Activated naive CD4-positive, alpha-beta T cell treated with anti-CD3 and anti-CD28 coated beads, Interleukin-2, amount 50 U/mL, for 16 hours (primary cell): ENCODE measurements at regions not wholly inside any gene's neighbourhood (a gene's known extent, or its start where the extent isn't known, plus 50 kb on each side); places are given as distances from the start of the nearest gene placed in this dataset.

Source experiments
- DNase-seq: peaks from one replicate; pipeline ENCODE4 v3.0.0-alpha.2; 2020

DNA sequence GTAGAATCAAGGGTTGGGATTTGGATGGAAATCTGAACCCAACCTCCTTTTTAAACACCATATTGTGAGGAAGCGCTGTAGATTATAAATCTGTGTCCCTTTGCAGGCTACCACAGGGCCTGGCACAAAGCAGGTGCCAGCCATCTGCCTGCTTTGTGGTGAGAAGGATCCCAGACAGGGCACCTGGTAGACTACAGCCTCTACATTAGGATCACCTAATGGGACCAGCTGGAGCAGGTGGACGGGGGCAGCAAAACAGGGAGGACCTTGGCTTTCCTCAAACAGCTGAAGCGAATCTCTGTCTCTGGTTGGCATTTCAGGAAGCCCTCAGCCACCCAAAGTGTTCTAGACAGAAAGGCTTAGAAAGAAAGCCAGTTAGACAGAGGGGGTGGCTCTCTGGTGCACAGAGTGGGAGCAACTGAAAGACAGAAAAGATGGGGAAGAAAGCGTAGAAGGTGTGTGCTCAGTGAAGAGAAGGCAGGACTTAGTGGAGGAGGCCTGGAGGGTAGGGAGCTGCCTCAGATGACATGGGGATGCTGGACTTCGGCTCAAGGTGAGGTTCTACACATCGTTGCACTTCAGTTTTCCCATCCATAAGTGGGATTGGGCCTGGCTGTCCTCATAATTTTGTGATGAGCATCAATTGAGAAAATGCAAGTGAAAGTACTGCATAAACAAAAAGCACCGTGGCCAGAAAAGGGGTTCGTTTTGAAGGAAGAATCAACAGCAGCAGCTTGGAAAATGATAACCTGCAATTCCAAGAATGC, 350.8 kb downstream of the CYRIA start:
- no peak for DNase-seq

GRCh38 chr2:16314001-16314400, 351.6 kb downstream of the CYRIA start:
- no peak for DNase-seq

GRCh38 chr2:16313235-16313975, 352.2 kb downstream of the CYRIA start:
- DNase-seq: no peak

- DNase-seq: no peak
Observed at GRCh38 chr2:16312771-16313170, 352.9 kb downstream of the CYRIA start.

DNA sequence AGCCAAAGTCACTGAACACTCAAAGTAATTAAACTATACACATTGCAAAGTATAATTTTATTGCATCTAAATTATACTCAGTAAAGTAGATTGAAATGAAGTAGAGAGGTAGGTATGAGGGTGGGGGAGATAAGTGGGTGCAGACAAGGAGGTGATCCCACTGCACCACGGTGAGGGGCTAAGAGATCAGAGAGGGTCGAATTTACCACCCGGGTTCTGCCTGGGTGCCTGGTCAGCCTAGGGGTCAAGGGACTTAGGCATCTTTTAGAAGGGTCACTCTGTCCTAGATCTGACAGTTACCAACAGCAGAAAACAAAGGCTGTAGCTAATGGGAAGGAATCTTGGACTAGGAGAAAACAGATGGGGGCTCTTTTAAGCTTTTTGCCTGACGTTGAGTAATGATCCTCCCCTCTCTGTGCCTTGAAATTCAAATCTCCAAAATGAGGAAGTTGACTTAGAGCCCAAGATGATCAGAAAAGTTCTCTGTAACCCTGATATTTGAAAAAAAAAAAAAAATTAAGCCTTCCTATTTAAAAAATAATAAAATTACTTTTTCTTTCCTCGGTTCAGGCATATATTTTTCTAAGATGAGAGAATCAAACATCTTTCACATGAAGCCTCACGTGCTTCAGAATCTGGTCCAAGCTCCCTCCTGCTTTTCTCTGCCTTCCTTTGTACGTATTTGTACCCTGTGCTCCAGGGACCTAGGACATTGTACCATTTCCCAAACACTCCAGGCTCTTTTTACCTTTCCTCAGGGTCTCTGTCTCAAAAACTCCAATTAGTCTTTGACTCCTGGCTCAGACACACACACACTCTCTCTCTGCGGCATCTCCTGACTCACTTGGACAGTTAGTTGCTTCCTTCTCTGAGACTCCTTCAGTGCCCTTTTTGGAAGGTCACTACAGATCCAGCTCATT, 353.9 kb downstream of the CYRIA start:
- no peak for DNase-seq

DNA sequence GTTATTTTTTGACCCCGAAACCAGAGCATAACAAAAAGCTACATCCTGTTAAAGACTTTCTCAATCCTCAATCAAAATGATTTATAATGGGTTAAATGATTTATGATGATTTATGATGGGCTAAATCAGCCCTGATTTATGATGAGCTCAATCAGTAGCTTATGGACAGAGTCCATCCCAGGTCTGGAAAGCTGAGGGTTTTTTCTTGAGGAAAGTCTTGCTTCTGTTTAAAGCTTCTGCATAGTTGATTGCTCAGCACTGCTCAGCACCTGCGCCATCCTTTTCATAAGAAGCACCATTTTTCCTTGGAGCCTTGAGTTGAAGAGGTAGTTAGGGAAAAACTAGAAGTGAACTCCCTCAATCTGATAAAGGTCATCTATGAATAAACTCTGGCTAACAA, 356.8 kb downstream of the CYRIA start:
- DNase-seq: no peak

GRCh38 chr2:16304876-16305590, 360.6 kb downstream of the CYRIA start:
- no peak for DNase-seq

GRCh38 chr2:16303761-16304160, 361.9 kb downstream of the CYRIA start:
- no peak for DNase-seq

GRCh38 chr2:16303273-16303577, 362.4 kb downstream of the CYRIA start:
- no peak for DNase-seq

- no peak for DNase-seq
Observed at GRCh38 chr2:16302431-16303272, 362.3 kb downstream of the MYCN start.

- no peak for DNase-seq
Observed at GRCh38 chr2:16301961-16302360, 361.6 kb downstream of the MYCN start.

GRCh38 chr2:16298866-16299265, 358.5 kb downstream of the MYCN start:
- no peak for DNase-seq

DNA sequence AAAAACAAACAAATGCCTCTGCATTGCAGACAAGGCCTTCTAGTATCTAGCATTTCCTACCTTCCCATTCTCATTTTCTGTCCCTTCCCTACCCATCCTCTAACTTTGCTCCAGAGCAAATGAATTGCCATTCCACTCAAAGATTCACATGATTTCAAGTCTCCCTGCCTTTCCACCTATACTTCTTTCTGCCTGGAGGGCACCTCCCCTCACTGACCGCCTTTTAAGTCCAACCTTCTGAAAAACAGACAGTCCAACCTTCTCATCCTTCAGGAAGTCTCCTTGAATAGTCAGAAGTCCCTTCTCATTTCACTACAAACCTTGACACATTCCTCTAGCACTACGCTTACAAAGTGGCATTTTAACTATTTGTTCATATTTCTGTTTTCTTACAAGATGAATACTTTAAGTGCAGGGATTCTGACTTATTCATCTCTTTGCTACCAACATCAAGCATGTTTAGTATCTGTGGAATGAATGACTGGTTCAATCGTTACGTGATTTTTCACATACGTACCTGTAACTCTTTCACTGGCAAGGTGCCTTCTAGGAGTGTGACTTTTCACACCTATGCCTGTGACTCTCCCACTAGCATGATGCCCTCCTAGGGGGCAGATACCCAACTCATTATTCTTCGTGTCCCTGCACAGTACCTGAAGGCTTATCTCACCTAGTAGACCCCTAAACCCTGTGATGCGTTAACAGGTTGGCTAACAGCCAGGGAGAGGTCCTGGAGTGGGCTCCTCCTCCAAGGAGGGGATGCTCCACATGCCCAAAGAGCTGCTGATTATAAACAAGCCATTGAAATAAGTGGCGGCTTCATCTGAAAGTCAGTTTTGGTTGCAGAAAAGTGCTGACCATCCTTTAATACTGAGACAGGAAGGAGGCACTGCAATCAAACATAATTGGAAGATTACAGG, 356.2 kb downstream of the MYCN start:
- DNase-seq: no peak

DNA sequence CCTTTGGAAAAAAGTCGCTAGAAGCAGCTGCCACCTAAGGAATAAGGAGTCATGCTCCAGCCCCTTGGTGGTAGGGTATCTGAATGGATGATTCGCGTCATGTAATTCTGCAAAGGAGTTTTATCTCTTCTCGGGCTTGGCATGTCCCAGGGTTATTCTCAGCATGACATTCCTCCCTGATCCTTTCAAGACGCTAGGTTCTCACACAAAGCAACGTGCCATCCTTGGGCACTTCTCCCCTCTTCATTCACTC, 355.6 kb downstream of the MYCN start:
- DNase-seq: no peak

- no peak for DNase-seq
Observed at GRCh38 chr2:16294791-16295190, 354.4 kb downstream of the MYCN start.

DNA sequence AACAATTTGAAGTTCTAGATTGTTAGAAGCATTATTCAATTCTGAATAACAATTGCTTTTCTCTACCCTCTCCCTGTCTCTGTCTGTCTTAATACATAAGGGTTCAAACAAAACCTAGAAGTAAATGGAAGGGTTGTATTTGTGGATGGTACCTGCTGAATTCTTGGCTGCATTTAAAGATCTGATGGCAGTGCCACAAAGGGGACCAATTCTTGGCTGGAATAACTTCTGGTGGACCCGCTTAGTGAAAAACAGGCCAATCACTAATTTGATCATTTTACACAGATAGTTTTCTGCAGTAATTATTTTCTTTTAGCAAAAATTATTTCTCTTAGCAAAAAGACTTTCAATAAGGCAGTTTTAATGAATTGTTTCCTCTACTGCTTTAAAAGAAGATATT, 353.5 kb downstream of the MYCN start:
- DNase-seq: no peak

DNA sequence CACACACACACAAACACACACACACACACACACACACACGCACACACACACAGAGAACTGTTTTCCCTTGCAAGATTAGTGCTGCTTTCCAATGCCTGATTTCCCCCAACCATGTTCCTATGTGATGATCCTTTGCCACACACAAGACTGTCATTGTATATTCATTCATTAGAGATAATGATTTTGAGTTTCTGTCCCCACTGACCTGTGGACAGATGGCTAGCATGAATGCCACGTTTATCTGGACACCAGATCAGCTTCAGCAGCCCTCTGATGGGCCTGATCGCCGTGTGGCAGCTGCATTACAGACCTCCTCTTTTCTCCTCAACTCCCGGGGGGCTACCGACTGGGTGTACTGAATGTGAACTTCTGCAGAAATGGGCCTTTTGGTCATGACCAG, 353.0 kb downstream of the MYCN start:
- no peak for DNase-seq

- DNase-seq: no peak
Observed at GRCh38 chr2:16291731-16292550, 351.6 kb downstream of the MYCN start.

DNA sequence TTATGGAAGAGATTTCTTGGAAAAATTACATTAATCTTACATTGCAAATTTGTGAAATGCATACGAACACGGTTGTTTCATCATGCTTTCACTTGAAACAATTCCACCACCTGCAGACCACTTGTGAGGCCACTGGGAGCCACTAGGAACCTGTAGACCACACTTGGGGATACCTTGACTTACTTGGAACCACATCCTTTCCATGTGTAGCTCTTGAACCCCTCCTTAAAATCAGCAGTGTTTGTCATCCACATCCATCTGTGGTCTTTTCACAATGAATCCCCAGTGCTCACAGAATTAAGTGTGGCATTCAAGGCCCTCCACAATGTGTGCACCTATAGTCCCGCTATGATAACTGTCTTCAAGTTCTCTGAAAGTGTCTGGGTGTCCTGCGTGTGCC, 350.9 kb downstream of the MYCN start:
- no peak for DNase-seq

DNA sequence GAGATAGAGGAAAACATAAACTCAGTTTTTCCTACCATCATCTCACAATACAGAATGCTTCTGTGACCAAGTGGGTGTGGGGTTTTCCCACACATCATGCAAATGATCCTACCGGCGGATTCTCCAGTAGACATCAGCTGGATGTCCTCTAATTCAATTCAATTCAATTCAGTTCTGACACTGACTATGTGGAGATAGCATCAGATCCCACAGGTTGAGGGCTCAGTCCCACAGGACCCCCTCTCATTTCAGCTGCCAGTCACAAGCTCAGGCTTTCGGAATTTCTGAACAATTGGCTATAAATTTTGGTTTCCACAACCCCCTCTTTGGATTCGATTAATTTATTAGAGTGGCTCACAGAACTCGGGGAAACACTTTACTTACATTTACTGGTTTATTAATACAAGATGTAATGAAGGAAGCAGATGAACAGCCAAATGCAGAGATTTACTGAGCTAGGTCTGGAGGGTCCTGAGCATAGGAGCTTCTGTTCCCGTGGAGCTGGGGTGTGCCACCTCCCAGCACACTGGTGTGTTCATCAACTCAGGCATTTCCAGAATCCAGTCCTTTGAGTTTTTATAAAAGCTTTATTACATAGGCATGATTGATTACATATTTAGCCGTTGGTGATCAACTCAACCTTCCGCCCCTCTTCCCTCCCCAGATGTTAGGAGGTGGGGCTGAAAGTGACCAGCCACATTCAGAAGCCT, 350.1 kb downstream of the MYCN start:
- no peak for DNase-seq
